ENCODE measurements at regions not wholly inside any gene's neighbourhood (a gene's known extent, or its start where the extent isn't known, plus 50 kb on each side); places are given as distances from the start of the nearest gene placed in this dataset.

DNA sequence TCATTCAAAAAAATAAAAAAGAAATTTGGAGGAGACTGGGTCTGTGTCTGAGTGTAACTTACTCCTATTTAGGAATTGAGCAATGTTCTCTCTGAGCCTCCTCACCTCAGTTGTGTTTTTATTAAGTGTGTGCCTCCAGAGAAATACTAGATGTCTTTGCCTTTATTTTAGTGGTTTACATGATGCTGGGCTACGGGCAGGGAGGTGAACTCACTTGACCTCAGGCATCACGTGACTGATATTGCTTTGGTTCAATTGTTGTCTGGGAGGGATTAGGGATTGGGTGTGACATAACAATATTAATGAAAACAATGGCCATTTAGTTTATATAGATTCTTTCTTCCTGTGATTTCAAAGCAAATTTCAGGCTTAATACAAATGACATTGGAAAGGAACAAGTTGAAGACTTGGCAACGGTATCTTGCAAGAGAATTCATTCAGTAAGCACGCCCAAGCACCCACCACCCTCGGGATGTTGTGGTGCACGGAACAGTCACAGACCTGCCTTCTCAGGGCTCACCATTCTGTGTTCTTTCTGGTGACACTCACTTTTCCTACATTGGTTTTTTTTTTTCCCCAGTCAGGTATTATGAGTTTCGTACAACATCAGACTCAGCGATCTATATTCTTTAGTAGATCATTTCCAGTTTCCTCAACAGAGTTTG lies 77.5 kb downstream of the BMP4 start:
- H3K9me3 ChIP-seq (ENCODE audit: control insufficient read depth in 2 of 3, insufficient read depth in 1 of 3, low read length in 3 of 3) = no peaks in the 10 kb centered on the region
- H3K4me1 ChIP-seq (ENCODE audit: control insufficient read depth in 2 of 3, insufficient read depth in 2 of 3, low read depth in 1 of 3, low read length in 3 of 3) = peaks cover 0 to 4% (median 3%) of the 10 kb centered on the region in 3 donors
- no peak for TF ChIP-seq CTCF (IDR thresholded peaks at IDR 0.05; ENCODE audit: borderline replicate concordance, extremely low read depth, insufficient read depth)
- DNase-seq = no peak
- H3K27me3 ChIP-seq (ENCODE audit: control insufficient read depth, insufficient read depth, low read length) = no peaks in the 10 kb centered on the region
- H3K27ac ChIP-seq (ENCODE audit: low read depth in 2 of 2, low read length in 2 of 2) = no peak overlapping the region
- intact Hi-C loops (cut with DNase I) = no loop called here
- no peak for FAIRE-seq
- H3K4me3 ChIP-seq (ENCODE audit: low read length in 3 of 3) = no peak overlapping the region
- no peak overlapping the region for H3K9ac ChIP-seq (ENCODE audit: low read length in 3 of 3)
- H3K36me3 ChIP-seq (ENCODE audit: control insufficient read depth in 2 of 3, insufficient read depth in 3 of 3, low read length in 3 of 3) = no peaks in the 10 kb centered on the region

GRCh38 chr14:53875324-53875897 lies 81.2 kb downstream of the BMP4 start:
- no peak for TF ChIP-seq CTCF (IDR thresholded peaks at IDR 0.05; ENCODE audit: borderline replicate concordance, extremely low read depth, insufficient read depth)
- DNase-seq (no peak), FAIRE-seq (no peak)
- H3K27ac ChIP-seq (ENCODE audit: low read depth in 2 of 2, low read length in 2 of 2) = no peak overlapping the region
- intact Hi-C loops (cut with DNase I) = no loop called here
- no peaks in the 10 kb centered on the region for H3K9me3 ChIP-seq (ENCODE audit: control insufficient read depth in 2 of 3, insufficient read depth in 1 of 3, low read length in 3 of 3)
- no peak overlapping the region for H3K9ac ChIP-seq (ENCODE audit: low read length in 3 of 3)
- no peak overlapping the region for H3K4me3 ChIP-seq (ENCODE audit: low read length in 3 of 3)
- H3K27me3 ChIP-seq (ENCODE audit: control insufficient read depth, insufficient read depth, low read length) = no peaks in the 10 kb centered on the region
- H3K36me3 ChIP-seq (ENCODE audit: control insufficient read depth in 2 of 3, insufficient read depth in 3 of 3, low read length in 3 of 3) = no peaks in the 10 kb centered on the region
- H3K4me1 ChIP-seq (ENCODE audit: control insufficient read depth in 2 of 3, insufficient read depth in 2 of 3, low read depth in 1 of 3, low read length in 3 of 3) = peaks cover 0 to 13% (median 4%) of the 10 kb centered on the region in 3 donors

DNA sequence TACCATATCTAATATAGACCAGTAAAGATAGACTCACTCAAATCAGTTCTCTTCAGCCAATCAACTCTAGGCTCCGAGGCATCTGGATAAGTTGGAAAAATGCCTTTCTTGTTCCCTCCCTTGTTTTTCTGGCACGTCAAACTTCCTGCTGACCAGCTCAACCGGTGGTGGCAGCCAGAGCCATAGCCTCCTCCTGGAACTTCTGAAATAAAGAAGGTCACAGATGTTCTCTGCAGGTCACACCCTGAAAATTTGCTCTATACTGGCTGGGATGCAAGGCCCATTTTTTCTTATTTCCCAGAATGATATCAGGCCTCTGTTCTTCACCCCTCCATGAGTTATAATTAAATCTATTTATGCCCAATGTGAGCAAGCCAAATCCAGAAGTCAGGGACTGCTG lies 81.9 kb downstream of the BMP4 start:
- DNase-seq (no peak), FAIRE-seq (no peak)
- intact Hi-C loops (cut with DNase I) = no loop called here
- Histone ChIP-seq H3K36me3 (ENCODE audit: control insufficient read depth in 2 of 3, insufficient read depth in 3 of 3, low read length in 3 of 3) (no peaks in the 10 kb centered on the region), H3K27me3 (ENCODE audit: control insufficient read depth, insufficient read depth, low read length) (no peaks in the 10 kb centered on the region), H3K9me3 (ENCODE audit: control insufficient read depth in 2 of 3, insufficient read depth in 1 of 3, low read length in 3 of 3) (no peaks in the 10 kb centered on the region), H3K9ac (ENCODE audit: low read length in 3 of 3) (no peak overlapping the region), H3K4me1 (ENCODE audit: control insufficient read depth in 2 of 3, insufficient read depth in 2 of 3, low read depth in 1 of 3, low read length in 3 of 3) (peaks cover 0 to 13% (median 4%) of the 10 kb centered on the region in 3 donors), H3K27ac (ENCODE audit: low read depth in 2 of 2, low read length in 2 of 2) (no peak overlapping the region), H3K4me3 (ENCODE audit: low read length in 3 of 3) (no peak overlapping the region)
- TF ChIP-seq CTCF (IDR thresholded peaks at IDR 0.05; ENCODE audit: borderline replicate concordance, extremely low read depth, insufficient read depth) = no peak
